Fibroblast of lung (primary cell): ENCODE measurements at regions not wholly inside any gene's neighbourhood (a gene's known extent, or its start where the extent isn't known, plus 50 kb on each side); places are given as distances from the start of the nearest gene placed in this dataset.
"Not testable (repeated sequence)": the region's sequence is repeated elsewhere in the genome, so short reads cannot be mapped to it uniquely, and the experiment has no call there.

ENCODE experiments used
- DNase-seq, 2 donors: peaks; one replicate each; pipeline versions ENCODE4 v3.0.0 to v3.0.0-alpha.2; 2010; ENCODE audit warnings: low read depth in 2 of 2
- H2AFZ ChIP-seq: 2 replicates; pipeline ENCODE4 v1.5.1; 2012; ENCODE audit warnings: low read length, control low read depth, inconsistent platforms
- H3K27ac ChIP-seq: 2 replicates; pipeline ENCODE4 v1.5.1; 2011; ENCODE audit warnings: low read length, control low read depth; ENCODE audit not compliant: insufficient read depth
- H3K27me3 ChIP-seq: 2 replicates; pipeline ENCODE4 v1.5.1; 2011; ENCODE audit warnings: mild to moderate bottlenecking, low read length; ENCODE audit not compliant: control insufficient read depth, insufficient read depth
- H3K36me3 ChIP-seq: 2 replicates; pipeline ENCODE4 v1.5.1; 2011; ENCODE audit warnings: low read length; ENCODE audit not compliant: control insufficient read depth, insufficient read depth
- H3K4me1 ChIP-seq: 2 replicates; pipeline ENCODE4 v1.5.1; 2011; ENCODE audit warnings: low read length; ENCODE audit not compliant: control insufficient read depth, insufficient read depth; ENCODE audit errors: extremely low read depth
- H3K4me2 ChIP-seq: 2 replicates; pipeline ENCODE4 v1.5.1; 2011; ENCODE audit warnings: low read length, control low read depth; ENCODE audit not compliant: insufficient read depth; ENCODE audit errors: extremely low read depth
- H3K4me3 ChIP-seq, 4 experiments: fragments of 200-600 bp in 1 of 4; sonication (generic) in 1 of 4; replicated peaks in 1 of 4; 2 replicates each; pipeline ENCODE4 v1.5.1; 2011 to 2016; ENCODE audit warnings: low read length in 4 of 4, low read depth in 3 of 4, mild to moderate bottlenecking in 3 of 4, control low read depth in 2 of 4, inconsistent platforms in 1 of 4, mixed read lengths in 1 of 4; ENCODE audit not compliant: insufficient read depth in 1 of 4; ENCODE audit errors: control extremely low read depth in 1 of 4
- H3K79me2 ChIP-seq: 2 replicates; pipeline ENCODE4 v1.5.1; 2012; ENCODE audit warnings: mild to moderate bottlenecking, low read length, inconsistent platforms; ENCODE audit not compliant: control insufficient read depth, insufficient read depth
- H3K9ac ChIP-seq: 2 replicates; pipeline ENCODE4 v1.5.1; 2011; ENCODE audit warnings: mild to moderate bottlenecking, low read length, control low read depth; ENCODE audit not compliant: insufficient read depth
- H3K9me3 ChIP-seq: 2 replicates; pipeline ENCODE4 v1.5.1; 2012; ENCODE audit warnings: low read depth, low read length; ENCODE audit not compliant: control insufficient read depth, insufficient read depth
- H4K20me1 ChIP-seq: 2 replicates; pipeline ENCODE4 v1.5.1; 2011; ENCODE audit warnings: low read length; ENCODE audit not compliant: control insufficient read depth, insufficient read depth; ENCODE audit errors: extremely low read depth
- CTCF ChIP-seq, 2 donors: IDR thresholded peaks in 1 of 2; conservative IDR thresholded peaks in 1 of 2; 1 replicate in 1 of 2; 2 replicates in 1 of 2; pipeline ENCODE4 v1.5.1; 2011 to 2012; ENCODE audit warnings: low read length in 2 of 2, control low read depth in 1 of 2, inconsistent platforms in 1 of 2, low read depth in 1 of 2, mild to moderate bottlenecking in 1 of 2
- EZH2 ChIP-seq: IDR thresholded peaks from 2 replicates; pipeline ENCODE4 v1.5.1; 2012; ENCODE audit warnings: low read length, control low read depth, mild to moderate bottlenecking; ENCODE audit errors: missing control alignments

GRCh38 chr3:143914257-143914656 is 57.4 kb upstream of the DIPK2A start:
- no peak overlapping the region for H3K4me2 ChIP-seq
- H3K4me1 ChIP-seq, result no peaks in the 10 kb centered on the region
- H4K20me1 ChIP-seq, result no peaks in the 10 kb centered on the region

GRCh38 chr3:143918848-143919247 is 52.8 kb upstream of the DIPK2A start:
- DNase-seq, result no peak
- no peaks in the 10 kb centered on the region for H4K20me1 ChIP-seq

More at GRCh38 chr3:143914257-143914656, 57.4 kb upstream of the DIPK2A start:
- Histone ChIP-seq H3K27ac (no peak overlapping the region), H3K27me3 (no peaks in the 10 kb centered on the region), H2AFZ (no peak overlapping the region), H3K4me3 (no peak overlapping the region), H3K36me3 (no peaks in the 10 kb centered on the region), H3K9ac (no peak overlapping the region), H3K9me3 (no peaks in the 10 kb centered on the region), H3K79me2 (no peaks in the 10 kb centered on the region)
- no peak for DNase-seq
- no peak for TF ChIP-seq EZH2
- TF ChIP-seq CTCF (conservative IDR thresholded peaks at IDR 0.05 in 1 of 2, IDR thresholded peaks at IDR 0.05 in 1 of 2; ENCODE audit: low read depth in 1 of 2, low read length in 2 of 2), result no peak

GRCh38 chr3:143921176-143921575 is 50.4 kb upstream of the DIPK2A start:
- H2AFZ ChIP-seq, H4K20me1 ChIP-seq, H3K36me3 ChIP-seq, H3K27me3 ChIP-seq, H3K79me2 ChIP-seq, H3K27ac ChIP-seq, H3K4me3 ChIP-seq, H3K4me1 ChIP-seq, H3K9me3 ChIP-seq, H3K9ac ChIP-seq, DNase-seq, H3K4me2 ChIP-seq: not testable (repeated sequence)

More at GRCh38 chr3:143918848-143919247, 52.8 kb upstream of the DIPK2A start:
- Histone ChIP-seq H3K9ac (no peak overlapping the region), H3K27me3 (no peaks in the 10 kb centered on the region), H3K27ac (no peak overlapping the region), H3K4me2 (no peak overlapping the region), H3K4me1 (no peaks in the 10 kb centered on the region), H3K36me3 (no peaks in the 10 kb centered on the region), H2AFZ (no peak overlapping the region), H3K79me2 (no peaks in the 10 kb centered on the region), H3K9me3 (no peaks in the 10 kb centered on the region), H3K4me3 (no peak overlapping the region)
- TF ChIP-seq EZH2 (no peak), CTCF (conservative IDR thresholded peaks at IDR 0.05 in 1 of 2, IDR thresholded peaks at IDR 0.05 in 1 of 2; ENCODE audit: low read depth in 1 of 2, low read length in 2 of 2) (no peak)
